Colonic mucosa (tissue), 4 donors: ENCODE measurements at regions not wholly inside any gene's neighbourhood (a gene's known extent, or its start where the extent isn't known, plus 50 kb on each side); places are given as distances from the start of the nearest gene placed in this dataset.

Experiments
- DNase-seq: peaks from one replicate; pipeline ENCODE4 v3.0.0-alpha.2; 2020
- H3K27ac ChIP-seq: fragments of 200-600 bp; one replicate; pipeline ENCODE4 v1.8.0; 2021
- H3K27me3 ChIP-seq: fragments of 200-600 bp; one replicate; pipeline ENCODE4 v1.8.0; 2021
- H3K36me3 ChIP-seq: fragments of 200-600 bp; one replicate; pipeline ENCODE4 v1.8.0; 2021
- H3K4me1 ChIP-seq: fragments of 200-600 bp; one replicate; pipeline ENCODE4 v1.8.0; 2021; ENCODE audit warnings: mild to moderate bottlenecking
- H3K4me3 ChIP-seq: fragments of 200-600 bp; one replicate; pipeline ENCODE4 v1.8.0; 2021
- H3K9ac ChIP-seq, 2 donors: one replicate each; pipeline ENCODE4 v1.7.0; 2013; ENCODE audit warnings: control low read depth in 2 of 2, low read depth in 2 of 2, low read length in 2 of 2
- H3K9me3 ChIP-seq: fragments of 200-600 bp; one replicate; pipeline ENCODE4 v1.8.0; 2021
- intact Hi-C: fragments of 100-400 bp; cut with DNase I; formaldehyde crosslinking; loops from one replicate; pipeline ENCODE4 v1.14.1; 2022
- TF ChIP-seq, protein P1 (sequence below): fragments of 200-600 bp; IDR thresholded peaks from one replicate; pipeline ENCODE4 v1.8.0; 2022; ENCODE audit warnings: antibody characterized with exemption, mild to moderate bottlenecking
- donor health status: healthy.
- donor health status: DM: no; HTN: no; CAD: no.
- donor health status: DM: no; HTN: no; CAD: no.

DNA sequence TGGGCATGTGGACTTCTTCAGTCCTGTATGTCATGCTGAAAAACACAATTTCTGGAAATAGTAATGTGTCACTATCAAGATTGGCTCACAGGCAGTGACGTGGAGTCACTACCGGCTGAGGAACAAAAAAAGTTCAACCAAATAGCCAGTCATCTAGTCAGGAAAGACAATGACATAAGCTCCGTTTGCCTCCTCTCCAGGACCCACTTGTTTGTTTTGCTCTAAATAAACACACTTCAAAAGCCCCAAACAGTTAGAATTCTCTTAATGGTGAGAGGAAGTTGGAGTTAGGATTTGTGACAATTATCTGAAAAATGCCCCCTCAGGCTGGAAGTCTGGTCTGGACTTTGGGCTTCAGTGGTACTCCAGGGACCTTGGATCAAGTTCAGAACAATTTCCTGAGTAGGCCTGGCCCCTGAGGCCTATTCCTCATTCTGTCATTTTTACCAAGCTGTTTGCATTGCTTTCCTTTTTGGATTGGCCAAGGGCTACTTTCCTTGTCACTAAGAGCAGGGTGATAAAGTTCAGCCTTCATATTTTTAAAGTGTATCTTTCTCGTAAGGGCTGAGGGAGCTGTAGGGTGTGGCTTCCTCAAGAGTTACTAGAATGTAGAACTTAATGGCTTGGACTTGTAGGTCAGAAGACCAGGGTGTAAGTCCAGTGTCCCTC lies 98.9 kb downstream of the EOMES start:
- TF ChIP-seq, protein P1, sequence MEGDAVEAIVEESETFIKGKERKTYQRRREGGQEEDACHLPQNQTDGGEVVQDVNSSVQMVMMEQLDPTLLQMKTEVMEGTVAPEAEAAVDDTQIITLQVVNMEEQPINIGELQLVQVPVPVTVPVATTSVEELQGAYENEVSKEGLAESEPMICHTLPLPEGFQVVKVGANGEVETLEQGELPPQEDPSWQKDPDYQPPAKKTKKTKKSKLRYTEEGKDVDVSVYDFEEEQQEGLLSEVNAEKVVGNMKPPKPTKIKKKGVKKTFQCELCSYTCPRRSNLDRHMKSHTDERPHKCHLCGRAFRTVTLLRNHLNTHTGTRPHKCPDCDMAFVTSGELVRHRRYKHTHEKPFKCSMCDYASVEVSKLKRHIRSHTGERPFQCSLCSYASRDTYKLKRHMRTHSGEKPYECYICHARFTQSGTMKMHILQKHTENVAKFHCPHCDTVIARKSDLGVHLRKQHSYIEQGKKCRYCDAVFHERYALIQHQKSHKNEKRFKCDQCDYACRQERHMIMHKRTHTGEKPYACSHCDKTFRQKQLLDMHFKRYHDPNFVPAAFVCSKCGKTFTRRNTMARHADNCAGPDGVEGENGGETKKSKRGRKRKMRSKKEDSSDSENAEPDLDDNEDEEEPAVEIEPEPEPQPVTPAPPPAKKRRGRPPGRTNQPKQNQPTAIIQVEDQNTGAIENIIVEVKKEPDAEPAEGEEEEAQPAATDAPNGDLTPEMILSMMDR = no peak
- Histone ChIP-seq H3K9ac (no peak overlapping the region), H3K27me3 (no peaks in the 10 kb centered on the region), H3K4me1 (no peaks in the 10 kb centered on the region), H3K9me3 (no peaks in the 10 kb centered on the region), H3K36me3 (no peaks in the 10 kb centered on the region), H3K27ac (peak overlapping the region; percentile 18), H3K4me3 (no peak overlapping the region)
- intact Hi-C loops = no loop called here
- DNase-seq = no peak

DNA sequence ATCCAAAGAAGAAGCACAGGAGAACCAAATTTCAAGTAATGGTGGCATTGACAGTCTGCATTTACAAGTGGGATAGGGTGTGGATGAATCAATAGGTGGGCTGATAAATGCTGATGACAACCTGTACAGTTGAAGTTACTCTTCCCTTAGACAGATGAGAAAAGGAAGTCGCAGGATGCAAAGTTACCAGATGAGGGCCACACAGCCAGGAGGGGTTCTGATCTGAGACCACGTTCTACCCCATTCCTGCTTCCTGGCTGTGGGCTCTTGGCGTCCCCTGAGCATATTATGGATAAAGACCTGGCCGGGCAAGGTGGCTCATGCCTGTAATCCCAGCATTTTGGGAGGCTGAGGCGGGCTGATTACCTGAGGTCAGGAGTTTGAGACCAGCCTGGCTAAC lies 104.6 kb downstream of the EOMES start:
- Histone ChIP-seq H3K4me3 (no peak overlapping the region), H3K27me3 (no peaks in the 10 kb centered on the region), H3K36me3 (no peaks in the 10 kb centered on the region), H3K9ac (no peak overlapping the region), H3K27ac (no peak overlapping the region), H3K4me1 (no peaks in the 10 kb centered on the region), H3K9me3 (no peaks in the 10 kb centered on the region)
- TF ChIP-seq, protein P1 = no peak
- no peak for DNase-seq
- intact Hi-C loops = no loop called here

DNA sequence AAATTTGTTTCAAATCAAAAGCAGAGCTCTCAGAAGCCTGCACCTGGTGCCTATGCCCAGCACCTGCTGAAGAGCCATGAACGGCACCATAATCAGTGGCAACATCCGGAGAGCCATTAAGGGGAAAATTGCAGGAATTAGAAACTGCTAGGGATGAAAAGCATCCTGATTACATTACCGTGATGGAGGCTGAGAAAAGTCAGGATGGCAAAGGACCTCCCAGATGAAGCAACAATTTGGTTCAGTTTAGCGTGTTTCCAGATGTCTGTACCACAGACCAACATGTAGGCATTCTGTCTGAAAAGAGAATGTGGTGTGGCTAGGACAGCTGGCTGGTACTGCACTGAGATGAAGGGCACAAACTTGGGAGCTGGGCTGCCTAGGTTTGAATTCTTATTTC lies 106.1 kb downstream of the EOMES start:
- Histone ChIP-seq H3K9ac (no peak overlapping the region), H3K9me3 (no peaks in the 10 kb centered on the region), H3K27ac (no peak overlapping the region), H3K4me3 (no peak overlapping the region), H3K27me3 (no peaks in the 10 kb centered on the region), H3K4me1 (no peaks in the 10 kb centered on the region), H3K36me3 (no peaks in the 10 kb centered on the region)
- TF ChIP-seq, protein P1 = no peak
- intact Hi-C loops = no loop called here
- DNase-seq = no peak

DNA sequence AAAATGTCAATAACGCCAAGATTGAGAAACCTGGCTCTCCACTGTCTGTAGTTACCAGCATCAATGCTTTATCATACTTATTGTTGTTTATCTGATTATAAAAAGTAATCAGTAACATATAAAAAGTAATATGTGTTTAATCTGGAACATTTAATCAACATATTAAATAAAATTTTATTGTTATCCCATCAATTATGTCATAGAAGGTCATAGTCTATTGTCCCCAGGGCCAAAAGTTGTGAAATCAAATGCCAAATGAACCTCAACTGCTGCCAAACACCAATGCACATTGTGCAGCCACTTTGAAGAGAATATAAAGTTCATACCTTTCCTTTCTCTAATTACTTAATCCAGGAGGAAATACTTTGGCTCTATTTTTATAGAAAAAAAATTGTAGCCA lies 106.6 kb downstream of the EOMES start:
- TF ChIP-seq, protein P1 = no peak
- Histone ChIP-seq H3K4me3 (no peak overlapping the region), H3K9me3 (no peaks in the 10 kb centered on the region), H3K27ac (no peak overlapping the region), H3K4me1 (no peaks in the 10 kb centered on the region), H3K27me3 (no peaks in the 10 kb centered on the region), H3K9ac (no peak overlapping the region), H3K36me3 (no peaks in the 10 kb centered on the region)
- no peak for DNase-seq
- intact Hi-C loops = no loop called here

DNA sequence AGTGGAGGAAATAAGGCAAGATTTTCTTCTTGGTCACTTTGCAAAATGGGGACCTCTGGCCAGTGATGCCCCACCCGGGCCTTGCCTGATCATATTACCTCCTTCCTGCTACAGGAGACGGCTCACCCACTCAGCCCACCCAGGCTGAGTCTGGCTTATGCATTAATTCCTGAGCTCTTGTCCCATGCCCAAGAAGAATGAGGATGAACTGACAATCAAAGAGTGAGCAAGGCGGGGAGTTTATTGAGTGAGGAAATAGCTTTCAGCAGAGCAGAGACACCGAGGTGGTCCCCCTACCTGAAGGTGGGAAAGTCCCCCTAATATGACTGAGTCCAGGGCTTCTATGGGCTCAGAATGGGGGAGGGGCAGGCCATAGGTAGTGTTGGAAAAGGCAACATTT lies 107.5 kb downstream of the EOMES start:
- DNase-seq = no peak
- H3K36me3 ChIP-seq = no peaks in the 10 kb centered on the region
- no peak overlapping the region for H3K27ac ChIP-seq
- H3K9me3 ChIP-seq = no peaks in the 10 kb centered on the region
- no peaks in the 10 kb centered on the region for H3K27me3 ChIP-seq
- H3K4me1 ChIP-seq = no peaks in the 10 kb centered on the region
- H3K9ac ChIP-seq = no peak overlapping the region
- intact Hi-C loops = no loop called here
- no peak overlapping the region for H3K4me3 ChIP-seq
- TF ChIP-seq, protein P1 = no peak
